Central memory CD4-positive, alpha-beta T cell (primary cell): ENCODE measurements at regions not wholly inside any gene's neighbourhood (a gene's known extent, or its start where the extent isn't known, plus 50 kb on each side); places are given as distances from the start of the nearest gene placed in this dataset.
"Not testable (repeated sequence)": the region's sequence is repeated elsewhere in the genome, so short reads cannot be mapped to it uniquely, and the experiment has no call there.

Experiments used
- DNase-seq: peaks from one replicate; pipeline ENCODE4 v3.0.0; 2022

GRCh38 chr9:126190994-126191393 lies 135.6 kb upstream of the MVB12B start:
- not testable (repeated sequence) for DNase-seq

- no peak for DNase-seq
Observed at GRCh38 chr9:126198854-126199253, 127.8 kb upstream of the MVB12B start.

- no peak for DNase-seq
Observed at GRCh38 chr9:126203313-126203712, 123.3 kb upstream of the MVB12B start.

GRCh38 chr9:126204197-126204596 lies 122.4 kb upstream of the MVB12B start:
- DNase-seq = no peak

GRCh38 chr9:126204708-126205225 lies 121.9 kb upstream of the MVB12B start:
- DNase-seq = no peak

GRCh38 chr9:126205265-126205664 lies 121.4 kb upstream of the MVB12B start:
- no peak for DNase-seq

GRCh38 chr9:126205845-126206498 lies 120.7 kb upstream of the MVB12B start:
- DNase-seq = no peak

GRCh38 chr9:126207256-126207655 lies 119.4 kb upstream of the MVB12B start:
- DNase-seq = no peak

- DNase-seq = no peak
Observed at GRCh38 chr9:126208216-126208758, 118.3 kb upstream of the MVB12B start.

GRCh38 chr9:126211441-126212074 lies 115.1 kb upstream of the MVB12B start:
- DNase-seq = no peak

GRCh38 chr9:126215486-126215885 lies 111.1 kb upstream of the MVB12B start:
- DNase-seq = no peak

- no peak for DNase-seq
Observed at GRCh38 chr9:126216826-126217225, 109.8 kb upstream of the MVB12B start.

- DNase-seq = no peak
Observed at GRCh38 chr9:126217250-126217653, 109.4 kb upstream of the MVB12B start.

- no peak for DNase-seq
Observed at GRCh38 chr9:126217797-126218196, 108.8 kb upstream of the MVB12B start.

- DNase-seq = no peak
Observed at GRCh38 chr9:126218359-126219125, 108.1 kb upstream of the MVB12B start.

- no peak for DNase-seq
Observed at GRCh38 chr9:126219166-126219565, 107.5 kb upstream of the MVB12B start.

- no peak for DNase-seq
Observed at GRCh38 chr9:126219648-126220063, 107.0 kb upstream of the MVB12B start.

GRCh38 chr9:126221480-126221879 lies 105.1 kb upstream of the MVB12B start:
- DNase-seq = no peak

- no peak for DNase-seq
Observed at GRCh38 chr9:126222363-126222834, 104.2 kb upstream of the MVB12B start.

- no peak for DNase-seq
Observed at GRCh38 chr9:126222835-126223431, 103.7 kb upstream of the MVB12B start.

GRCh38 chr9:126223798-126224531 lies 102.7 kb upstream of the MVB12B start:
- DNase-seq = no peak
